Gastroesophageal sphincter (tissue), 3 donors: ENCODE measurements at regions not wholly inside any gene's neighbourhood (a gene's known extent, or its start where the extent isn't known, plus 50 kb on each side); places are given as distances from the start of the nearest gene placed in this dataset.
"Not testable (repeated sequence)": the region's sequence is repeated elsewhere in the genome, so short reads cannot be mapped to it uniquely, and the experiment has no call there.

Experiments used
- CTCF ChIP-seq, 4 experiments: fragments of 200-600 bp in 2 of 4; fragments of 450-650 bp in 2 of 4; sonication (generic) in 1 of 4; IDR thresholded peaks; one replicate each; pipeline ENCODE4 v1.5.1; 2017 to 2019; ENCODE audit warnings: antibody characterized with exemption in 4 of 4, mild to moderate bottlenecking in 2 of 4, moderate library complexity in 2 of 4
- EP300 ChIP-seq: sonication (generic); formaldehyde crosslinking; IDR thresholded peaks from one replicate; pipeline ENCODE4 v1.6.1; 2017; ENCODE audit warnings: antibody characterized with exemption, mild to moderate bottlenecking
- POLR2A ChIP-seq, 2 donors: fragments of 450-650 bp; IDR thresholded peaks; one replicate each; pipeline ENCODE4 v1.6.1; 2017; ENCODE audit warnings: antibody characterized with exemption in 2 of 2, mild to moderate bottlenecking in 2 of 2, moderate library complexity in 1 of 2

GRCh38 chr15:20214101-20214500, 327.5 kb downstream of the GOLGA6L6 start:
- TF ChIP-seq CTCF (IDR thresholded peaks at IDR 0.05); POLR2A (IDR thresholded peaks at IDR 0.05); EP300: not testable (repeated sequence)
